ENCODE measurements at regions not wholly inside any gene's neighbourhood (a gene's known extent, or its start where the extent isn't known, plus 50 kb on each side); places are given as distances from the start of the nearest gene placed in this dataset.

GRCh38 chrX:8404926-8405325 lies 59.7 kb upstream of the VCX3B start:
- TF ChIP-seq, protein P1, sequence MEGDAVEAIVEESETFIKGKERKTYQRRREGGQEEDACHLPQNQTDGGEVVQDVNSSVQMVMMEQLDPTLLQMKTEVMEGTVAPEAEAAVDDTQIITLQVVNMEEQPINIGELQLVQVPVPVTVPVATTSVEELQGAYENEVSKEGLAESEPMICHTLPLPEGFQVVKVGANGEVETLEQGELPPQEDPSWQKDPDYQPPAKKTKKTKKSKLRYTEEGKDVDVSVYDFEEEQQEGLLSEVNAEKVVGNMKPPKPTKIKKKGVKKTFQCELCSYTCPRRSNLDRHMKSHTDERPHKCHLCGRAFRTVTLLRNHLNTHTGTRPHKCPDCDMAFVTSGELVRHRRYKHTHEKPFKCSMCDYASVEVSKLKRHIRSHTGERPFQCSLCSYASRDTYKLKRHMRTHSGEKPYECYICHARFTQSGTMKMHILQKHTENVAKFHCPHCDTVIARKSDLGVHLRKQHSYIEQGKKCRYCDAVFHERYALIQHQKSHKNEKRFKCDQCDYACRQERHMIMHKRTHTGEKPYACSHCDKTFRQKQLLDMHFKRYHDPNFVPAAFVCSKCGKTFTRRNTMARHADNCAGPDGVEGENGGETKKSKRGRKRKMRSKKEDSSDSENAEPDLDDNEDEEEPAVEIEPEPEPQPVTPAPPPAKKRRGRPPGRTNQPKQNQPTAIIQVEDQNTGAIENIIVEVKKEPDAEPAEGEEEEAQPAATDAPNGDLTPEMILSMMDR (IDR thresholded peaks at IDR 0.05; ENCODE audit: poor library complexity), result no peak
- no peak for TF ChIP-seq EZH2 (IDR thresholded peaks at IDR 0.05; ENCODE audit: borderline replicate concordance)
- no peak for TF ChIP-seq EZH2phosphoT487 (IDR thresholded peaks at IDR 0.05; ENCODE audit: low read depth, severe bottlenecking, unreplicated experiment)
- no peaks in the 10 kb centered on the region for H3K36me3 ChIP-seq (replicated peaks; ENCODE audit: insufficient read depth, low read depth)
- no peak overlapping the region for H3K4me3 ChIP-seq
- H4K20me1 ChIP-seq (ENCODE audit: insufficient read depth, poor library complexity, severe bottlenecking), result no peaks in the 10 kb centered on the region
- no peak overlapping the region for H3K27ac ChIP-seq
- peaks cover 2% of the 10 kb centered on the region for H3K4me1 ChIP-seq (ENCODE audit: insufficient read depth)
- H3K27me3 ChIP-seq, result no peaks in the 10 kb centered on the region
- WGBS (ENCODE audit: low lambda C conversion rate, missing lambda C conversion rate), result 77% methylated on average over 2 of the region's 2 CpGs
- H3K9me3 ChIP-seq (ENCODE audit: low read depth), result no peaks in the 10 kb centered on the region
- H3K4me2 ChIP-seq, result no peak overlapping the region
- no peak for DNase-seq (ENCODE audit: low spot score)
- H3K79me2 ChIP-seq, result no peaks in the 10 kb centered on the region
- no peak overlapping the region for H2AFZ ChIP-seq
- no peaks in the 10 kb centered on the region for H3K9me2 ChIP-seq (replicated peaks; ENCODE audit: insufficient read depth)

DNA sequence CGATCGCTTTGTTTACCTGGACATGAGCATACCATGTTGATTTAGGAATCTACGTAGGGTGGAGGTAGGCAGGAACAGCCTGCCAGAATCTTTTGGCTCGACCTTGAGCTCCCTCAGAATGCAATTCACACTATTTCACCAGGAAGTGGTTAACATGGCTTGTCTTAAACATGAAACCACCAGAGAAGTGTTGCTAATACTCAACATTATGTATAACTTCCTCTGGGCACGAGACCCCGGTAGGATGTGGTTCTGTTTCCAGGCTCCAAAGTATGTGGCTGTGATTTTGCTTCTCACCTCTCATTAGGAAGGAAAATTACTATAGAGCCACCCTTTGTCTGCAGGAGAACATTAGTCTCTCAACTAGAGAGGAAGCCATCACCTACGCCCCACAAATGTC lies 59.0 kb upstream of the VCX3B start:
- H3K4me2 ChIP-seq, result no peak overlapping the region
- H3K4me1 ChIP-seq (ENCODE audit: insufficient read depth), result peaks cover 2% of the 10 kb centered on the region
- no peaks in the 10 kb centered on the region for H3K9me3 ChIP-seq (ENCODE audit: low read depth)
- H3K9me2 ChIP-seq (replicated peaks; ENCODE audit: insufficient read depth), result no peaks in the 10 kb centered on the region
- no peak for DNase-seq (ENCODE audit: low spot score)
- no peak overlapping the region for H3K4me3 ChIP-seq
- H3K36me3 ChIP-seq (replicated peaks; ENCODE audit: insufficient read depth, low read depth), result no peaks in the 10 kb centered on the region
- H3K27me3 ChIP-seq, result no peaks in the 10 kb centered on the region
- H2AFZ ChIP-seq, result no peak overlapping the region
- no peaks in the 10 kb centered on the region for H4K20me1 ChIP-seq (ENCODE audit: insufficient read depth, poor library complexity, severe bottlenecking)
- TF ChIP-seq EZH2 (IDR thresholded peaks at IDR 0.05; ENCODE audit: borderline replicate concordance) (no peak), EZH2phosphoT487 (IDR thresholded peaks at IDR 0.05; ENCODE audit: low read depth, severe bottlenecking, unreplicated experiment) (no peak)
- TF ChIP-seq, protein P1 (IDR thresholded peaks at IDR 0.05; ENCODE audit: poor library complexity), result no peak
- H3K79me2 ChIP-seq, result no peaks in the 10 kb centered on the region
- no peak overlapping the region for H3K27ac ChIP-seq
- 68% methylated on average over 7 of the region's 7 CpGs for WGBS (ENCODE audit: low lambda C conversion rate, missing lambda C conversion rate)

GRCh38 chrX:8413279-8413678 lies 51.4 kb upstream of the VCX3B start:
- Histone ChIP-seq H3K4me1 (ENCODE audit: insufficient read depth) (no peaks in the 10 kb centered on the region), H3K4me2 (no peak overlapping the region), H3K27me3 (no peaks in the 10 kb centered on the region), H3K9me3 (ENCODE audit: low read depth) (no peaks in the 10 kb centered on the region), H2AFZ (no peak overlapping the region), H3K27ac (no peak overlapping the region), H3K36me3 (replicated peaks; ENCODE audit: insufficient read depth, low read depth) (no peaks in the 10 kb centered on the region), H3K4me3 (no peak overlapping the region), H4K20me1 (ENCODE audit: insufficient read depth, poor library complexity, severe bottlenecking) (no peaks in the 10 kb centered on the region), H3K79me2 (no peaks in the 10 kb centered on the region), H3K9me2 (replicated peaks; ENCODE audit: insufficient read depth) (no peaks in the 10 kb centered on the region)
- WGBS (ENCODE audit: low lambda C conversion rate, missing lambda C conversion rate), result 78% methylated on average over 2 of the region's 2 CpGs
- TF ChIP-seq EZH2 (IDR thresholded peaks at IDR 0.05; ENCODE audit: borderline replicate concordance) (no peak), EZH2phosphoT487 (IDR thresholded peaks at IDR 0.05; ENCODE audit: low read depth, severe bottlenecking, unreplicated experiment) (no peak)
- TF ChIP-seq, protein P1 (IDR thresholded peaks at IDR 0.05; ENCODE audit: poor library complexity), result no peak
- DNase-seq (ENCODE audit: low spot score), result no peak
